GM12873 (cell line): ENCODE measurements at regions not wholly inside any gene's neighbourhood (a gene's known extent, or its start where the extent isn't known, plus 50 kb on each side); places are given as distances from the start of the nearest gene placed in this dataset.

ENCODE experiments used
- TF ChIP-seq, protein P1 (sequence below): IDR thresholded peaks from 2 replicates; pipeline ENCODE4 v1.5.1; 2012; ENCODE audit warnings: low read depth, mild to moderate bottlenecking, moderate library complexity, low read length, control low read depth; ENCODE audit not compliant: insufficient read depth; ENCODE audit errors: missing control alignments

DNA sequence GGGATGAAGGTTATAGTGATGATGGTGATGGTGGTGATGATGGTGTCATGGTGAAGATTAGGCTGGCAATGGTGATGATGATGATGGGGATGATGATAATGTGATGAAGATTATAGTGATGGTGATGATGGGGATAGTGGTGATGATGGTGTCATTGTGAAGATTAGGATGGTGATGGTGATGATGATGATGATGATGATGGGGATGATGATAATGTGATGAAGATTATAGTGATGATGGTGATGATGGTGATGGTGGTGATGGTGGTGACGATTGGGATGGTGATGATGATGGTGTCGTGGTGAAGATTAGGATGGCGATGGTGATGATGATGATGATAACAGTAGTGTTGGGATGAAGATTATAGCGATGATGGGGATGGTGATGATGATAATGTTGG lies 285.1 kb upstream of the AJAP1 start:
- TF ChIP-seq, protein P1, sequence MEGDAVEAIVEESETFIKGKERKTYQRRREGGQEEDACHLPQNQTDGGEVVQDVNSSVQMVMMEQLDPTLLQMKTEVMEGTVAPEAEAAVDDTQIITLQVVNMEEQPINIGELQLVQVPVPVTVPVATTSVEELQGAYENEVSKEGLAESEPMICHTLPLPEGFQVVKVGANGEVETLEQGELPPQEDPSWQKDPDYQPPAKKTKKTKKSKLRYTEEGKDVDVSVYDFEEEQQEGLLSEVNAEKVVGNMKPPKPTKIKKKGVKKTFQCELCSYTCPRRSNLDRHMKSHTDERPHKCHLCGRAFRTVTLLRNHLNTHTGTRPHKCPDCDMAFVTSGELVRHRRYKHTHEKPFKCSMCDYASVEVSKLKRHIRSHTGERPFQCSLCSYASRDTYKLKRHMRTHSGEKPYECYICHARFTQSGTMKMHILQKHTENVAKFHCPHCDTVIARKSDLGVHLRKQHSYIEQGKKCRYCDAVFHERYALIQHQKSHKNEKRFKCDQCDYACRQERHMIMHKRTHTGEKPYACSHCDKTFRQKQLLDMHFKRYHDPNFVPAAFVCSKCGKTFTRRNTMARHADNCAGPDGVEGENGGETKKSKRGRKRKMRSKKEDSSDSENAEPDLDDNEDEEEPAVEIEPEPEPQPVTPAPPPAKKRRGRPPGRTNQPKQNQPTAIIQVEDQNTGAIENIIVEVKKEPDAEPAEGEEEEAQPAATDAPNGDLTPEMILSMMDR: no peak

DNA sequence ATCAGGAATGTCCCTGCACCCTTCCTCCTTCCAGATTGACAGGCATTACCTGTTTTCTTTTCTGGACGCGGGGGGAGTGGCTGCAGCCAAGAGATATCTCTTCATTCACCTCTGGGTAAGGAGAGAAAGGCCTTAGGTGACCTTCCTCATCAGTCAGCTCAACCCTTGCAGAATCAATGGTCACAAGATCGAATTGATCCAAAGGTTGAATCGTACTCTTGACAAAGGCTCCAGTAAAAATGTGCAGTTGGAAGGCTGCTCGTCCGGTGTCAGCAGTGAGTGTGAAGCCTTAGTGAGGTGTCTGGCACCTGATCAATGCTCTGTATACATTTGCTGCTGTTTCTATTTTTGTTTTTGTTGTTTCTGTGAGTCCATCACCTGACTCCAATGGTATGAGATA lies 282.6 kb upstream of the AJAP1 start:
- TF ChIP-seq, protein P1: no peak

DNA sequence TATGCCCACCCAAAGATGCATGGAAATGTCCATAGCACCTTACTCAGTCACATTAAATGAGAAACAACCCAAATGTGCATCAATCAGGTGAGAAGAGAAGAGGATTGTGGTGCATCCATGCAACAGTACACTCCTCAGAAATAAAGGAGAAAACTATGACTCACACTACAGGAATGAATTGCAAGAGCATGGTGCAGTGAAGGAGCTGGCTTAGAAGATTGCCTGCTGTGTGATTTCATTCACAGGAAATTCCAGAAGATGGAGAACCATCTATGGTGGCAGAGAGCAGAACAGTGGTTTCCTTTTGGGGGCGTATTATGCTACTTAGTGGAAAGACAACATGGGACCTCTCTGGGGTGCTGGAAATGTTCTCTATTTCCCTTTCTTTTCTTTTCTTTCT lies 278.6 kb upstream of the AJAP1 start:
- TF ChIP-seq, protein P1: no peak

DNA sequence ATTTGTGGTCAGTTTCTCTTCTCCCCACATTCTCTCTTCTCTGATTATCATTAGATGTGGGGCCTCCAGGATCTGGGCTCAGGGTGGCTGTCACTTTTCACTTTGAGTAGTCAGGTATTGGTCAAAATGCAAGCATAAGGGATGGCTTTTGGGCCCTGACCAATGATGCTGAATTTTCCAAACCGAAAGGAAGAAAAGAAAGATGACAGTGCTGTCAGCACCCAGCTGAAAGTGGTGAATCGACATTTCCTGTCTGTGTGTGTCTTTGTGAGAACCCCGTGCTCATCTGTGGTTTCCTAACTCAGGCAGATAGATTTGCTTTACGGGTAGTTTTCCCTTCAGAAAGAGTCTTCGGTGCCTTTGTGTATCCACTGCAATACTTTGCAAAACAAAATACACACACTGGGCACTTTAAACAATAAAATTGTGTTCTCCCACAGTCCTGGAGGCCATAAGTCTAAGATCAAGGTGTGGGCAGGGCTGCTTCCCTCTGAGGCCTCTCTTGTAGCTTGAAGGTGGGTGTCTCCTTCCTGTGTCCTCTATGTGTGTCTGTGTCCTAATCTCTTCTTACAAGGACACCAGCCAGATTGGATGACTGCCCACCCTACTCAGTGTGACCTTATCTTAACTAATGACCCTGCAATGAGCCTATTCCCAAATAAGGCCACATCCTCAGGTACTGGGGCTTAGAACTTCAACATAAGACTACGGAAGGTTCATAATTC lies 274.8 kb upstream of the AJAP1 start:
- TF ChIP-seq, protein P1: no peak

DNA sequence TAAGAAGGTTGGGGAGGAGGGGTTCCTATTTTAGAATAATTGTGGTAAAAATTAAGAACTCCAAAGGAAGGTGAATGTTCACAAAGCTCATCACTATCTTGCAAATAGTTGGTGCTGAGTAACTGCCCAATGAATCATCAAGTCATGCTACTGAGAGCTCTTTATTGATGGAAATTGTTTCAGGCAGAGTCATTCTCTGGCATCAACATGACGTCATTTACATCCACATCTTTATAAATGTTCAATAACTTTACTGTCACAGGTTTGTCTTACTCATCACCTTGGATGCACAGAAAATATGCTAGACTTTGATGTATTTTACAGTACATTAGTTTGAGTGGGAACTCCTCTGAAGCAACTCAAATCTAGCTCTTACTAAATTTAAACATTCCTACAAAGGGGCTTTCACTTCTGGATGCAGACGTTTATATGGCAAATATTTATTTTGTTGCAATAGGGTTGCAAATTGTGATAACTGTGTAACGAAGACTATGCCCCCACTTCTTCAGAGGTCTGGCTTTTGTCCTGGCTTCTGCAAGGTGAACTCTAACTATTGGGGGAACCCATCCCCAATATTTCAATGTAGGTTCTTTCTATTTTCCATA lies 273.7 kb upstream of the AJAP1 start:
- TF ChIP-seq, protein P1: no peak

DNA sequence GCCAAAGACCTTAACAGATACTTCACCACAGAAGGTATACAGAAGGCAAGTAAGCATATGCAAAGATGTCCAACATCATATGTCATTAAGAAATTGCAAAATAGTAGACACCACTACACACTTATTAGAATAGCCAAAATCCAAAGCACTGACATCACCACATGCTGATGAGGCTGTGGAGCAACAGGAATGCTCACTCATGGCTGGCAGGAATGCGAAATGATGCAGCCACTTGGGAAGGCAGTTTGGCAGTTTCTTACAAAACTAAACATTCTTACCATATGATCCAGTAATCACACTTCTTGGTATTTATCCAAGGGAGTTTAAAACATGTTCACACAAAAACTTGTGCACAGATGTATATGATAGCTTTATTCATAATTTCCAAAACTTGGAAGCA lies 261.2 kb upstream of the AJAP1 start:
- TF ChIP-seq, protein P1: no peak

DNA sequence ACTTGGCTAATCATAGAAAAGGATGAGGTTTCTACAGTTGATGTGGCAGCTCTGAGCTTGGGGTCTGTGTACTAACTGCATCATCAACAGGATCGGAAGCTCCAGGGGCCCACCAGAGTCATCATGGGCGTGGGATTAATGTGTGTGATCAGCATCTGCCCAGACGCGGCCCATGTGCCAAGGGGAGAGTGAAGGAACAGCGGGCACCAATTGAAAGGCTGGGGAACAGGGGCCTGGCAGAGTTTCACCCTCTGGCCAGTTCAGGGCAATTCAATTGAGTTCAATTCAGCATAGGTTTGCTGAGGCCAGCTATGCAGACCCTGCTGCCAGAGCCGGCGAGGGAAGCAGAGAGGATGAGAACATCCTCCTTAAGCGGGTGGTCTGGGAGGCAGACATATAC lies 260.0 kb upstream of the AJAP1 start:
- TF ChIP-seq, protein P1: no peak
